ENCODE measurements at regions not wholly inside any gene's neighbourhood (a gene's known extent, or its start where the extent isn't known, plus 50 kb on each side); places are given as distances from the start of the nearest gene placed in this dataset.

DNA sequence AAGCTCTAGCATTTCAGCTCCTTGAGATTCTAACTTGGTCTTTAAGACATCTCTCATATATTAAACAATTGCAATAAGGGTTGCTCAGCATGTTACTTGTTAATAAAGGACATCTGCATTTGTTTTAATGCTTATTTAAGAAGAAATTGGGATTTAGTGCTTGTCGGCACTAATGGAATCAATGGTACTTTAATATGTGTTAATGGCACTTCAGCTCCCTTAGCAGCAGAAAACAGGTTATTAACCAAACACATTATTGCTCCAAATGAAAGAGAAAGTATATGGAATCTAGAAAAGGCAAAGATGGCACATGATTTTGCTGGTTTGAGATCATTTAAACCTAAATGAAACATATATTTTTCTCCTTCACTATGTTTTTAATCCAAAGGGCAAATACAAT lies 137.3 kb upstream of the GOLIM4 start:
- Mint-ChIP-seq H3K4me3 (no peak overlapping the region), H3K4me1 (ENCODE audit: low read depth) (no peaks in the 10 kb centered on the region), H3K9me3 (no peaks in the 10 kb centered on the region), H3K27ac (no peak overlapping the region), H3K27me3 (no peaks in the 10 kb centered on the region), H3K36me3 (ENCODE audit: low read depth) (no peaks in the 10 kb centered on the region)
- intact Hi-C loops (cut with micrococcal nuclease), result no loop called here
- POLR2A ChIA-PET, result no interaction called here
- no peak for ATAC-seq
- TF ChIP-seq CTCF (IDR thresholded peaks at IDR 0.05), result no peak
- no peak for DNase-seq
- CTCF ChIA-PET, result no interaction called here

DNA sequence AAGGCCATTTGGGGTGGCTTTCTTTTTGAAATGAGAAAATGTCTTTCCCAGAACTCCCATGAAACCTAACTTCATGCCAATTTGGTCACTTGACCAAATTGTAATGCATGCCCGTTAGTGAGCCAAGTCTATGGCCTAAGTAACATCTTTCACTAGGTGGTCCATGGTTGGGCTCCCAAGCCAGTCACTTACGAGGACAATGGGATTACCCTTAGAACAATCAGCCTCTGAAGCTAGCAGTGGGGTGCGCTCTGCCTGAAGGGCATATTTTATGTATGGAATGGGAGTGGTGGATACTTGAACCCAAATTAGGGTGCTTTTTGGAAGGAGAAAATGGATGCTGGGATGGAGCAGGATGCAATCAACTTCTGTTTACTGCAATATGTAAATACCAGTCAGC lies 127.4 kb upstream of the GOLIM4 start:
- intact Hi-C loops (cut with micrococcal nuclease), result no loop called here
- DNase-seq (no peak), ATAC-seq (no peak)
- Mint-ChIP-seq H3K27ac (no peak overlapping the region), H3K27me3 (peaks cover 2% of the 10 kb centered on the region), H3K9me3 (no peaks in the 10 kb centered on the region), H3K4me1 (ENCODE audit: low read depth) (no peaks in the 10 kb centered on the region), H3K36me3 (ENCODE audit: low read depth) (no peaks in the 10 kb centered on the region), H3K4me3 (no peak overlapping the region)
- TF ChIP-seq CTCF (IDR thresholded peaks at IDR 0.05), result no peak
- POLR2A ChIA-PET, result no interaction called here
- CTCF ChIA-PET, result no interaction called here

GRCh38 chr3:168220556-168220955 lies 124.8 kb upstream of the GOLIM4 start:
- ATAC-seq, result no peak

DNA sequence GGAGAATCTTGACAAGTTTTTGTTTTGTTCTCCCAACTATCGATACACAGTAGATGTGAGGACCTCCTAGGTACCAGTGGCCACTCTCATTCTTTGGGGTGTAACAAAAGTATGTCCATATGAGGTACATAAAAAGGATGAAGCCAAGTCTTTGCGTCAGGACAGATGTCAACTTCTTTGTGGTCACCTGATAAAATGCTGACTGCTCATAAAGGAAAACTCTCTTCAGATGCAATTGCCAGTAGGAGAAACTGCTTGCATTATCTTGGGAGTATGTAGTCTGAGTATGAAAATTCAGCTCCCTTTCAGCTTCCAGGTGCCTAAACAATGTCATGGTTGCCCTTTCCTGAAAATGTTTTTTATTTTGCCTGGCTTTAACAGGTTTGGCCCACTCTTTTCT lies 123.8 kb upstream of the GOLIM4 start:
- Mint-ChIP-seq H3K27ac (no peak overlapping the region), H3K36me3 (ENCODE audit: low read depth) (no peaks in the 10 kb centered on the region), H3K4me1 (ENCODE audit: low read depth) (no peaks in the 10 kb centered on the region), H3K4me3 (no peak overlapping the region), H3K9me3 (no peaks in the 10 kb centered on the region), H3K27me3 (peaks cover 2% of the 10 kb centered on the region)
- ChIA-PET CTCF (no interaction called here), POLR2A (no interaction called here)
- intact Hi-C loops (cut with micrococcal nuclease), result no loop called here
- no peak for ATAC-seq
- no peak for TF ChIP-seq CTCF (IDR thresholded peaks at IDR 0.05)
- no peak for DNase-seq

More at GRCh38 chr3:168220556-168220955, 124.8 kb upstream of the GOLIM4 start:
- no peak overlapping the region for H3K27ac Mint-ChIP-seq
- H3K4me3 Mint-ChIP-seq, result no peak overlapping the region
- H3K27me3 Mint-ChIP-seq, result peaks cover 2% of the 10 kb centered on the region
- CTCF ChIA-PET, result interaction anchor here (1.7 kb wide), 1 partner anchor 10 kb away, joined by 4 read pairs; no protein-coding TSS in a partner anchor
- intact Hi-C loops (cut with micrococcal nuclease), result no loop called here
- H3K36me3 Mint-ChIP-seq (ENCODE audit: low read depth), result no peaks in the 10 kb centered on the region
- no peak for DNase-seq
- no peaks in the 10 kb centered on the region for H3K9me3 Mint-ChIP-seq
- no peak for TF ChIP-seq CTCF (IDR thresholded peaks at IDR 0.05)
- no peaks in the 10 kb centered on the region for H3K4me1 Mint-ChIP-seq (ENCODE audit: low read depth)
- POLR2A ChIA-PET, result interaction anchor here (0.6 kb wide), 1 partner anchor 41 kb away, joined by 3 read pairs; no protein-coding TSS in a partner anchor

DNA sequence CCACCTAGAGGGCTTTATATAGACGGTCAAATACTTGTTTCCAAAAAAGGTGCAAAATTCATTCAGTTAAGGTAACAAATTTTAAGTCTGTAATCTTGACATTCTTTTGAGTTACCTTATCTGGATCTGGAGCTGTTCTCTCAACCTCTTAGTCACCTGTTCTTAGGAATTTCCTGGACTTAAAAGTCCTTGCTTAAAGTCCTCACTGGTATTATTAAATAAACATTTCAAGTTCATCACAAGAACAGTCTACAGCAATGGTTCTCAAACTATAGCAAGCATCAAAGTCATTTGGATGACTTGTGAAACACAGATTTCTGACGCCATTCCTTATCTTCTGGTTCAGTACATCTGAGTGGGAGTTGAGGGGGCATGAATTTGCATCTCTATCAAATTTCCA lies 122.9 kb upstream of the GOLIM4 start:
- H3K9me3 Mint-ChIP-seq, result no peaks in the 10 kb centered on the region
- peaks cover 2% of the 10 kb centered on the region for H3K27me3 Mint-ChIP-seq
- ATAC-seq (no peak), DNase-seq (no peak)
- CTCF ChIA-PET, result no interaction called here
- no peak overlapping the region for H3K27ac Mint-ChIP-seq
- POLR2A ChIA-PET, result no interaction called here
- no peaks in the 10 kb centered on the region for H3K36me3 Mint-ChIP-seq (ENCODE audit: low read depth)
- intact Hi-C loops (cut with micrococcal nuclease), result no loop called here
- H3K4me1 Mint-ChIP-seq (ENCODE audit: low read depth), result peaks cover 7% of the 10 kb centered on the region
- no peak overlapping the region for H3K4me3 Mint-ChIP-seq
- no peak for TF ChIP-seq CTCF (IDR thresholded peaks at IDR 0.05)

Data from activated CD8-positive, alpha-beta T cell treated with anti-CD3 and anti-CD28 coated beads for 36 hours (primary cell).